ENCODE measurements at regions not wholly inside any gene's neighbourhood (a gene's known extent, or its start where the extent isn't known, plus 50 kb on each side); places are given as distances from the start of the nearest gene placed in this dataset.

GRCh38 chr5:2388571-2388970 is 362.9 kb downstream of the IRX2 start:
- TF ChIP-seq CTCF (IDR thresholded peaks at IDR 0.05; ENCODE audit: low read depth, low read length, poor library complexity, severe bottlenecking) (no peak), EZH2phosphoT487 (IDR thresholded peaks at IDR 0.05; ENCODE audit: borderline replicate concordance, low read length) (no peak)

Measured in DOHH2 (cell line).